Retinal pigment epithelial cell (primary cell): ENCODE measurements at regions not wholly inside any gene's neighbourhood (a gene's known extent, or its start where the extent isn't known, plus 50 kb on each side); places are given as distances from the start of the nearest gene placed in this dataset.

Source experiments
- DNase-seq: peaks from one replicate; pipeline ENCODE4 v3.0.0-alpha.2; 2010; ENCODE audit warnings: low read depth
- H3K4me3 ChIP-seq: 2 replicates; pipeline ENCODE4 v1.5.1; 2011; ENCODE audit warnings: mild to moderate bottlenecking, low read length, control low read depth, moderate library complexity
- CTCF ChIP-seq: conservative IDR thresholded peaks from 2 replicates; pipeline ENCODE4 v1.5.1; 2011; ENCODE audit warnings: low read depth, low read length, control low read depth, inconsistent platforms

GRCh38 chr7:16278167-16278787 lies 143.1 kb downstream of the CRPPA start:
- TF ChIP-seq CTCF, result no peak
- H3K4me3 ChIP-seq, result no peak overlapping the region
- no peak for DNase-seq

- TF ChIP-seq CTCF, result no peak
- H3K4me3 ChIP-seq, result no peak overlapping the region
- DNase-seq, result peak; percentile 55
Measured at GRCh38 chr7:16271990-16272665, 149.2 kb downstream of the CRPPA start.

- no peak for DNase-seq
- TF ChIP-seq CTCF, result no peak
Measured at GRCh38 chr7:16271355-16271915, 149.9 kb downstream of the CRPPA start.

GRCh38 chr7:16270844-16271243 lies 150.5 kb downstream of the CRPPA start:
- TF ChIP-seq CTCF, result no peak
- no peak for DNase-seq
- H3K4me3 ChIP-seq, result no peak overlapping the region

More at GRCh38 chr7:16271355-16271915, 149.9 kb downstream of the CRPPA start:
- H3K4me3 ChIP-seq, result no peak overlapping the region

GRCh38 chr7:16268821-16269768 lies 152.2 kb downstream of the CRPPA start:
- TF ChIP-seq CTCF, result no peak
- DNase-seq, result peak; percentile 14
- no peak overlapping the region for H3K4me3 ChIP-seq

GRCh38 chr7:16267953-16268820 lies 153.2 kb downstream of the CRPPA start:
- DNase-seq, result no peak
- TF ChIP-seq CTCF, result no peak

More at GRCh38 chr7:16267953-16268820, 153.2 kb downstream of the CRPPA start:
- H3K4me3 ChIP-seq, result no peak overlapping the region
